NB4 (cell line): ENCODE measurements at regions not wholly inside any gene's neighbourhood (a gene's known extent, or its start where the extent isn't known, plus 50 kb on each side); places are given as distances from the start of the nearest gene placed in this dataset.

Experiments
- DNase-seq: peaks from one replicate; pipeline ENCODE4 v3.0.0; 2010; ENCODE audit warnings: low read depth
- H3K4me3 ChIP-seq: one replicate; pipeline ENCODE4 v1.5.1; 2011; ENCODE audit warnings: mild to moderate bottlenecking, low read depth, low read length, moderate library complexity
- CTCF ChIP-seq: IDR thresholded peaks from one replicate; pipeline ENCODE4 v1.5.1; 2012; ENCODE audit warnings: low read depth, low read length
- MAX ChIP-seq: IDR thresholded peaks from 2 replicates; pipeline ENCODE4 v1.6.1; 2011; ENCODE audit warnings: low read depth, low read length
- MYC ChIP-seq: IDR thresholded peaks from 2 replicates; pipeline ENCODE4 v1.6.1; 2011; ENCODE audit warnings: low read depth, low read length
- POLR2A ChIP-seq: IDR thresholded peaks from 2 replicates; pipeline ENCODE4 v1.6.1; 2011; ENCODE audit warnings: mild to moderate bottlenecking; ENCODE audit not compliant: insufficient read length; ENCODE audit errors: extremely low read depth

- DNase-seq: no peak
- H3K4me3 ChIP-seq: no peak overlapping the region
- TF ChIP-seq MAX (no peak), MYC (no peak), POLR2A (no peak), CTCF (no peak)
Observed at GRCh38 chr15:96126859-96127258, 203.6 kb upstream of the NR2F2 start.

GRCh38 chr15:96130734-96131133 is 199.8 kb upstream of the NR2F2 start:
- no peak overlapping the region for H3K4me3 ChIP-seq
- DNase-seq: peak; percentile 7
- TF ChIP-seq CTCF: no peak
- no peak for TF ChIP-seq POLR2A
- TF ChIP-seq MYC: no peak
- no peak for TF ChIP-seq MAX

GRCh38 chr15:96132126-96132525 is 198.4 kb upstream of the NR2F2 start:
- TF ChIP-seq CTCF (no peak), MAX (no peak), POLR2A (no peak), MYC (no peak)
- no peak overlapping the region for H3K4me3 ChIP-seq
- no peak for DNase-seq

- no peak for TF ChIP-seq MYC
- TF ChIP-seq CTCF: no peak
- TF ChIP-seq MAX: no peak
- TF ChIP-seq POLR2A: no peak
- peak; percentile 65 for DNase-seq
- H3K4me3 ChIP-seq: peak overlapping the region; percentile 58
Observed at GRCh38 chr15:96135166-96136093, 195.1 kb upstream of the NR2F2 start.

- H3K4me3 ChIP-seq: no peak overlapping the region
- DNase-seq: no peak
- TF ChIP-seq POLR2A: no peak
- TF ChIP-seq MYC: no peak
- TF ChIP-seq MAX: no peak
- TF ChIP-seq CTCF: no peak
Observed at GRCh38 chr15:96138985-96139384, 191.5 kb upstream of the NR2F2 start.
